Spinal cord (tissue), 9 donors: ENCODE measurements at regions not wholly inside any gene's neighbourhood (a gene's known extent, or its start where the extent isn't known, plus 50 kb on each side); places are given as distances from the start of the nearest gene placed in this dataset.
"Not testable (repeated sequence)": the region's sequence is repeated elsewhere in the genome, so short reads cannot be mapped to it uniquely, and the experiment has no call there.

Experiments used
- DNase-seq, 6 donors: peaks; one replicate each; pipeline versions ENCODE4 v3.0.0 to v3.0.0-alpha.2; 2013 to 2015; ENCODE audit warnings: low spot score in 6 of 6, low read depth in 4 of 6
- H3K27ac ChIP-seq: one replicate; pipeline ENCODE4 v1.5.1; 2013; ENCODE audit warnings: low read depth, low read length, control low read depth
- H3K27me3 ChIP-seq: one replicate; pipeline ENCODE4 v1.6.1; 2013; ENCODE audit warnings: low read length; ENCODE audit not compliant: control insufficient read depth, insufficient read depth
- H3K36me3 ChIP-seq: one replicate; pipeline ENCODE4 v1.6.1; 2013; ENCODE audit warnings: low read length; ENCODE audit not compliant: control insufficient read depth, insufficient read depth
- H3K4me1 ChIP-seq: one replicate; pipeline ENCODE4 v1.6.1; 2013; ENCODE audit warnings: low read length; ENCODE audit not compliant: control insufficient read depth, insufficient read depth
- H3K4me3 ChIP-seq: one replicate; pipeline ENCODE4 v1.5.1; 2013; ENCODE audit warnings: low read depth, low read length, control low read depth
- H3K9me3 ChIP-seq: one replicate; pipeline ENCODE4 v1.6.1; 2013; ENCODE audit warnings: low read length; ENCODE audit not compliant: control insufficient read depth, insufficient read depth
- WGBS: methylation state at CpG from one replicate; pipeline ENCODE4 v1.1.5; 2013; ENCODE audit warnings: missing lambda C conversion rate; ENCODE audit not compliant: insufficient coverage; 5-methylcytosine and 5-hydroxymethylcytosine counted together
- donor health status: healthy.

DNA sequence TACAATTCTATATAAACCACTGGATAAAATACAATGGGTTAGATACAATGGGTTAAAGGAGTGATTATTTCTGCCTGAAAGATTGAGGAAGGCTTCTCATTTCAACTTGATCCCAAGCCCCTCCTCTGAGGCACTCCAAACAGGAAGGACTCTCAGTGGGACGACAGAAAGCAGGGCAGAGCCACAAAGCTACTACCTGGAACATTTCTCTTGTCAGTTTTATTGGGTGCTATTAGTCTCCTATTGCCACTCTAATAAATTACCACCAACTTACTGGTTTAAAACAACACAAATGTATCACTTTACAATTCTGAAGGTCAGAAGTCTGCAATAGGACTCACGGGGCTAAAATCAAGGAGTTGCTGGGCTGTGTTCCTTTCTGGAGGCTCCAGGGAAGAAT lies 146.7 kb downstream of the MREG start:
- Histone ChIP-seq H3K27ac (no peak overlapping the region), H3K27me3 (no peaks in the 10 kb centered on the region), H3K36me3 (no peaks in the 10 kb centered on the region), H3K4me3 (no peak overlapping the region), H3K9me3 (no peaks in the 10 kb centered on the region), H3K4me1 (no peaks in the 10 kb centered on the region)
- no peak for DNase-seq
- 55% methylated on average over 1 of the region's 2 CpGs for WGBS

DNA sequence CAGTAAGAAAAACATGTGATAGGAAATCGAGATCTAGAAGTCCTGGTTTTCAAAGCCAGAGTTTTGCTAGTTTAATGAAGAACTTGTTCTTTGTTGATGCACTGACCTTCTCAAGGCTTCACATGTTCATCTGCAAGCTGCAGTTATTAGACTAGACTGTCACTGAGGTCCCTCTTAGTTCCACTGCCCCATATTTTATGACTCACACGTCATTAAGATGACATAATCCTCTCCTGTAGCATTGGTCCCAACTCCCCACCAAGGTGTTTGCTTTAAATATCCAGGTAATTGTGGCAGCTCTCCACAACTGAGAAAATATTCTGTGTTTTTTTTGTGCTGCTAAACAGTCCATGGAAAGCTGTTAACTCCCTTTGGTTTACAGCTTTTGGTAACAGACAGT lies 149.7 kb downstream of the MREG start:
- Histone ChIP-seq H3K9me3 (no peaks in the 10 kb centered on the region), H3K27ac (no peak overlapping the region), H3K36me3 (no peaks in the 10 kb centered on the region), H3K4me1 (no peaks in the 10 kb centered on the region), H3K27me3 (no peaks in the 10 kb centered on the region), H3K4me3 (no peak overlapping the region)
- WGBS, result no CpG with 5 or more reads among the region's 2 CpGs
- DNase-seq, result no peak

DNA sequence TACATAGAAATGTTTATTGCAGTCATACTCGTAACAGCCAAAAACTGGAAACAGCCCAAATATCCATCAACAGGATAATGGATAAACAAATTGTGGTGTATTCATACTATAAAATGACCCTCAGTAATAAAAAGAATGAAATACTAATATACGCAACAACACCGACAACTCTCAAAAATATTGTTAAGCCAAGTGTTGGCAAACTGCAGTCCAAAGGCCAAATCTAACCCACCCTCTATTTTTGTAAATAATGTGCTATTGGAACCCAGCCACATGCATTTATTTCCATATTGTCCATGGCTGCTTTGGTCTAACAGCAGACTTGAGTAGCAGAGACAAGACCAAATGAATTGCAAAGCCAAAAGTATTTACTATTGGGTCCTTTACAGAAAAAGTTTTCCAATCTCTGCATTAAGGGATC lies 151.0 kb downstream of the MREG start:
- no peaks in the 10 kb centered on the region for H3K36me3 ChIP-seq
- no peaks in the 10 kb centered on the region for H3K9me3 ChIP-seq
- no peak overlapping the region for H3K27ac ChIP-seq
- H3K4me1 ChIP-seq, result no peaks in the 10 kb centered on the region
- no peak for DNase-seq
- no CpG with 5 or more reads among the region's 3 CpGs for WGBS
- H3K27me3 ChIP-seq, result no peaks in the 10 kb centered on the region
- no peak overlapping the region for H3K4me3 ChIP-seq

DNA sequence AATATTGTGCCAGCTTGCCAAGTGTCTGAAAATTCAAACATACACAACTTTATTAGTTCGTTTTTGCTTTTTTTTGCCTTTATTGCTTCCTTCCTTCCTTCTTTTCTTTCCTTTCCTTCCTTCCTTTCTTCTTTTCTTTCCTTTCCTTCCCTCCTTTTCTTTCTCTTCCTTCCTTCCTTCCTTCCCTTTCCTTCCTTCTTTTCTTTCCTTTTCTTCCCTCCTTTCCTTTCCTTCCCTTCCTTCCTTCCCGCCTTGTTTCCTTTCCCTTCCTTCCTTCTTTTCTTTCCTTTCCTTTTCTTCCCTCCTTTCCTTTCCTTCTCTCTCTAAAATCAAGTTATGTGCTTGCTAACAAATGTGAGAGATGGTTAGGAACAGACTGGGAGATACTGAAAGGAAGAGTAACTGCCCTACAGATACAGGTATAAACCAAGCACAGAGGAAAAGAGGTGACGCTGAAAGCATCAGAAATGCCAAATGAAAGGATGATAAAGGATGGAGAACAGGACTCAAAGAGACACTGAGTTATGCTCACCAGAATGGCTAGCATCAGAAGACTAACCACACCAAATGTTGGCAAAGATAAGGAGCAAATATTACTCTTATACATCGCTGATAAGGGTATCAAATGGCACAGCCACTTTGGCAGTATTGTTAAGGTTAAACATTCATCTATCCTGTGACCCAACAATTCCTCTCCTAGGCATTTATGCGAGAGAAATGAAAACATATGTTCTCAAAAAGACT lies 151.6 kb downstream of the MREG start:
- H3K27me3 ChIP-seq, result no peaks in the 10 kb centered on the region
- H3K9me3 ChIP-seq, result no peaks in the 10 kb centered on the region
- 100% methylated on average over 1 of the region's 5 CpGs for WGBS
- H3K36me3 ChIP-seq, result no peaks in the 10 kb centered on the region
- H3K27ac ChIP-seq, result no peak overlapping the region
- no peak overlapping the region for H3K4me3 ChIP-seq
- no peaks in the 10 kb centered on the region for H3K4me1 ChIP-seq
- no peak for DNase-seq

DNA sequence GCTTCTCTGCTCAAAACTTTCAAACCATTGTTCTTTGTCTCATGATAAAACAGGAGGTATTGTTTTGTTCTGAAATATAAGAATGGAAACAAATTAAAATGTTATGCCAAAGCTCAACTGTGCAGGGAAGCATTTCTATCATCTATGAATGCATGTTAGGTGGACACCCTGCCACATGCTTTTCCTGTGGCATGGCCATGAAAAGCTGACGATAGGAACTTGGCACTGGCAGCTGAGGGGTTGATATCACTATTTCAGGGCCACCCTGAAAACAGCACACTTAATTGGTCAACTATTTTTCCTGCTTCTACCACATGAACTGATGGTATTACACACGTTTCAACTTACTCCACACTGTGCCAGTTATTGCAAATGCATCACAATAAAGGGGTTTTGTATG lies 157.3 kb downstream of the MREG start:
- DNase-seq, result no peak
- no peaks in the 10 kb centered on the region for H3K4me1 ChIP-seq
- H3K4me3 ChIP-seq, result no peak overlapping the region
- WGBS, result 88% methylated on average over 1 of the region's 2 CpGs
- no peaks in the 10 kb centered on the region for H3K27me3 ChIP-seq
- no peak overlapping the region for H3K27ac ChIP-seq
- no peaks in the 10 kb centered on the region for H3K36me3 ChIP-seq
- no peaks in the 10 kb centered on the region for H3K9me3 ChIP-seq

DNA sequence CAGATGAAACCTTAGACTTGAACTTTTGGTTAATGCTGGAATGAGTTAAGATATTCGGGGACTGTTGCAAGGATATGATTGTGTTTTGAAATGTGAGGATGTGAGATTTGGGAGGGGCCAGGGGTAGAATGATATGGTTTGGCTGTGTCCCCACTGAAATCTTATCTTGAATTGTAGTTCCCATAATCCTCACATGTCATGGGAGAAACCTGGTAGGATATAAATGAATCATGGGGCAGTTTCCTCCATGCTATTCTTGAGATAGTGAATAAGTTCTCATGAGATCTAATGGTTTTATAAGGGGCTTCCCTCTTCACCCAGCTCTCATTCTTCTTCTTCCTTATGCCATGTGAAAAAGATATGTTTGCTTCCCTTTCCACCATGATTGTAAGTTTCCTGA lies 158.0 kb downstream of the MREG start:
- not testable (repeated sequence) for DNase-seq, H3K36me3 ChIP-seq, H3K4me3 ChIP-seq, H3K4me1 ChIP-seq, H3K27ac ChIP-seq, H3K9me3 ChIP-seq, H3K27me3 ChIP-seq
- WGBS, result 86% methylated on average over 1 of the region's 1 CpG

DNA sequence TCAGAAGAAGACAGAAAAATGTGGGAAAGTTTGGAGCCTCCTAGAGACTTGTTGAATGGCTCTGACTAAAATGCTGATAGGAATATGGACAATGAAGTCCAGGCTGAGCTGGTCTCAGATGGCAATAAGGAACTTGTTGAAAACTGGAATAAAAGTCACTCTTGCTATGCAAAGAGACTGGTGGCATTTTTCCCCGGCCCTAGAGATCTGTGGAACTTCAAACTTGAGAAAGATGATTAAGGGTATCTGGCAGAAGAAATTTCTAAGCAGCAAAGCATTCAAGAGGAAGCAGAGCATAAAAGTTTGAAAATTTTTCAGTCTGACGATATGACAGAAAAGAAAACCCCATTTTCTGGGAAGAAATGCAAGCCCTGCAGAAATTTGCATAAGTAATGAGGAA lies 159.3 kb downstream of the MREG start:
- Histone ChIP-seq H3K4me1 (no peaks in the 10 kb centered on the region), H3K9me3 (no peaks in the 10 kb centered on the region), H3K27me3 (no peaks in the 10 kb centered on the region), H3K36me3 (no peaks in the 10 kb centered on the region), H3K4me3 (no peak overlapping the region), H3K27ac (no peak overlapping the region)
- no peak for DNase-seq
- WGBS, result 94% methylated on average over 2 of the region's 2 CpGs

DNA sequence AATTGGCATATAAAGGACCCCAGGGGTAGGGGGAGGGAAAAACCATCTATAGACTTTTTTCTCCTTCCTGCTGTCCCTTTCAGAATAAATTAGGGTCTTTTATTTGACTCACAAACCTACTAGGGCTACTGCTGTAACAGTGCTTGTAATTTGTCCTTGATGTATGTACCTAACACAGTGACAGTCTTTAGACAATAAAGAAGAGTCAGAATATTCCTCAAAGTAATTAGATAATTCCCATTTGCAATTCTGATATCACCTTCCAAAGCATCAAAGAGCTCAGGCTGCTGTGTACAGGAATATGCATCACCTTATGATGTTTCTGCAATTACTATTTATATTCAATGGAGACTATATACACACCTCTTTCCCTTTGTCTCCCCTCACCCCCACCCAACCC lies 161.7 kb downstream of the MREG start:
- DNase-seq, result peak in 1 of 6 donors; percentile 12
- Histone ChIP-seq H3K4me3 (no peak overlapping the region), H3K9me3 (no peaks in the 10 kb centered on the region), H3K4me1 (no peaks in the 10 kb centered on the region), H3K27me3 (no peaks in the 10 kb centered on the region), H3K36me3 (no peaks in the 10 kb centered on the region), H3K27ac (no peak overlapping the region)

DNA sequence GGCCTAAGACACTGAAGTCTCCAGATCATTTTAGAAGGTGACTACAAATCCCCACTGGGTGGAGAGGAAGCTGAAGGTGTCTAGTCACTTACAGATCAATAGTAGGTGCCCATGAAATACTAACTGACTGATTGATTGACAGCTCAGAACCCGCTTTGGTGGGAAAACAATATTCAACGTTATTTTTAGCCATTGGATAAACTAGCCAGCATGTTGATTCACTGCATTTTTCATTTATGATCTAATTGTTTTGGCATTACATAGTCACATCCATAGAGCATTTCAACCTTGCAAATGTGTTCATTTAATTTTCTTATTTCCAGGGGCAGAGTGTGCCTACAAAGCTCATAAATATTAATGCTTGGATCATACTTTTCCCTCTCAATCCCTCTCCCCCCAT lies 162.3 kb downstream of the MREG start:
- H3K27ac ChIP-seq, result no peak overlapping the region
- no CpG with 5 or more reads among the region's 2 CpGs for WGBS
- no peaks in the 10 kb centered on the region for H3K9me3 ChIP-seq
- no peaks in the 10 kb centered on the region for H3K27me3 ChIP-seq
- H3K36me3 ChIP-seq, result no peaks in the 10 kb centered on the region
- no peak overlapping the region for H3K4me3 ChIP-seq
- DNase-seq, result no peak
- no peaks in the 10 kb centered on the region for H3K4me1 ChIP-seq

DNA sequence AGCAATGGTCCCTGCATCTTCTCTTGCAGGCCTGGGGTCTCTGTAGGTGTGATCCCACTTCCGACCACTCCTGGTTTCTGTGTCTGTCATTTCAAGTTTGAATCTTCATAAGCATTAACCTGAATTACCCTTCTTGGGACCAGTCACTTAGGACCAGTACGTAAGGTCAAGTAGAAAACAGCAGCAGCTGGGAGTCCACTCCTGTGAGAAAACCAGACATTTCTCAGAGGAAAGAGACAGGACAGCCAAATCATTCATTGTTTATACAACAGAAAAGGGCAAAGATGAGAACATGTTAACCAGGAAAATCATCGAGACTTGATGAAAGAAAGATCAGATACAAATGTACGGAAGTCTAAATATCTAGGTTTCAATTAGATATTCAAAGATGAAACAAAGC lies 163.0 kb downstream of the MREG start:
- H3K36me3 ChIP-seq, result no peaks in the 10 kb centered on the region
- no peaks in the 10 kb centered on the region for H3K9me3 ChIP-seq
- no peaks in the 10 kb centered on the region for H3K4me1 ChIP-seq
- 100% methylated on average over 2 of the region's 4 CpGs for WGBS
- H3K4me3 ChIP-seq, result no peak overlapping the region
- no peak overlapping the region for H3K27ac ChIP-seq
- no peaks in the 10 kb centered on the region for H3K27me3 ChIP-seq
- no peak for DNase-seq
